ENCODE measurements at regions not wholly inside any gene's neighbourhood (a gene's known extent, or its start where the extent isn't known, plus 50 kb on each side); places are given as distances from the start of the nearest gene placed in this dataset.

DNA sequence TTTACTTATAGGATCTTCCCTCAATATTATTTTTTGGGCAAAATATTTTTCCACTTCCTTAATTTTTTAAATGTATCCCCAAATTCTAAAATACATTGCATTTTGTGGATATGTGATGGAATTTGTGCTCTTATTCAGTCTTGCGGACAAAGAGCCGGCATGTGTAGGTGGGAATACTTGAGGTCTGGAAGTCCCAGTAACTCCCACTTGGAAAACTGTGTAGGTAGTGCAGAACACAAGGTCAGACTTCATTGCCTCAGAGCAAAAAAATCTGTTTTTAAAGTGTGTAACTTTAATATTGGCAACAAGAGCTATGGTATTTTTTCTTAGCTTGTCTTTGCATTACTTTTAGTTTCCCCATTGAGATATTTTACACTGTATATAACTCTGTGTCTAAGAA is 68.5 kb upstream of the SEMA3A start:
- Histone ChIP-seq H3K4me3 (ENCODE audit: low read length) (no peak overlapping the region), H3K27ac (ENCODE audit: low read length) (no peak overlapping the region), H3K9me3 (ENCODE audit: insufficient read depth, low read depth, low read length) (no peaks in the 10 kb centered on the region), H3K9ac (ENCODE audit: low read depth, low read length) (no peak overlapping the region), H3K27me3 (ENCODE audit: insufficient read depth, low read length) (no peaks in the 10 kb centered on the region), H3K4me1 (ENCODE audit: insufficient read depth, low read length) (no peaks in the 10 kb centered on the region), H3K36me3 (ENCODE audit: insufficient read depth, low read depth, low read length) (no peaks in the 10 kb centered on the region)

DNA sequence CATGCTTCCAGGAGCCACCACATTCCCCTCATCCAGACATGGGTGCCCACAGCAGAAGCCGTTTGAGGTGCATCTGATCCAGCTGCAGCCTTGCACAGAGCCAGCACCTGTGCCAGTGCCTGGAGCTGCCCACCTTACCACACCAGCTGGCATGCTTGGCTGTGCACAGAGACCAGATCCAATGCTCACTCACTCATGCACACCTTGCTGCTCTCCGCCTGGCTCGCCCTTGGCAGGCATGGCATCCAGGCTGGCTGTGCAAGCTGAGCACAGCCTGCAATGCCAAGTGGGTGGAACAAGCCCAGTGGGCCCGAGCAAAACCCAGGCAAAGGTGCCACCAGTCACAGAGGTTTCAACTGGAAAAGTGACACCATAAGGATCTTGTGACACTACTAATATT is 66.9 kb upstream of the SEMA3A start:
- Histone ChIP-seq H3K36me3 (ENCODE audit: insufficient read depth, low read depth, low read length) (no peaks in the 10 kb centered on the region), H3K4me3 (ENCODE audit: low read length) (no peak overlapping the region), H3K9ac (ENCODE audit: low read depth, low read length) (no peak overlapping the region), H3K27ac (ENCODE audit: low read length) (no peak overlapping the region), H3K4me1 (ENCODE audit: insufficient read depth, low read length) (no peaks in the 10 kb centered on the region), H3K9me3 (ENCODE audit: insufficient read depth, low read depth, low read length) (no peaks in the 10 kb centered on the region), H3K27me3 (ENCODE audit: insufficient read depth, low read length) (no peaks in the 10 kb centered on the region)

DNA sequence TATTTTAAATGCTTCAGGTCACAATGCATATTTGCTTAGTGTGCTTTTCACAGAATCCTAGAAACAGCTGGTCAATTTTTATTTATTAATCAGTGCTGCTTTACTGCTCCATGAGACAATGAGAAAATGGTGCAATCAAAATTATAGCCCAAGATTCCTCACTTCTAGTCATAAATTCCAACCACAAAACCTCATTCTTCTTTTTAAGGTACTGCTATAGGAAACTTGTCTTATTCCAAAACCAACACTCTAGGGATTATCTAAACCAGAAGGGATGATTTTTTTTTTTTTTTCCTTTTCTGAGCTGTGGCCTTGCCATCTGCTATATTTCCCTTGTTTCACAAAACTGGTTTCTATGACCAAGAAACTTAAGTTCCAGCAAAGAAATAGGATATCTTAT is 64.0 kb upstream of the SEMA3A start:
- H3K9me3 ChIP-seq (ENCODE audit: insufficient read depth, low read depth, low read length) = no peaks in the 10 kb centered on the region
- no peak overlapping the region for H3K9ac ChIP-seq (ENCODE audit: low read depth, low read length)
- no peak overlapping the region for H3K27ac ChIP-seq (ENCODE audit: low read length)
- no peaks in the 10 kb centered on the region for H3K4me1 ChIP-seq (ENCODE audit: insufficient read depth, low read length)
- no peaks in the 10 kb centered on the region for H3K27me3 ChIP-seq (ENCODE audit: insufficient read depth, low read length)
- H3K36me3 ChIP-seq (ENCODE audit: insufficient read depth, low read depth, low read length) = no peaks in the 10 kb centered on the region
- no peak overlapping the region for H3K4me3 ChIP-seq (ENCODE audit: low read length)

DNA sequence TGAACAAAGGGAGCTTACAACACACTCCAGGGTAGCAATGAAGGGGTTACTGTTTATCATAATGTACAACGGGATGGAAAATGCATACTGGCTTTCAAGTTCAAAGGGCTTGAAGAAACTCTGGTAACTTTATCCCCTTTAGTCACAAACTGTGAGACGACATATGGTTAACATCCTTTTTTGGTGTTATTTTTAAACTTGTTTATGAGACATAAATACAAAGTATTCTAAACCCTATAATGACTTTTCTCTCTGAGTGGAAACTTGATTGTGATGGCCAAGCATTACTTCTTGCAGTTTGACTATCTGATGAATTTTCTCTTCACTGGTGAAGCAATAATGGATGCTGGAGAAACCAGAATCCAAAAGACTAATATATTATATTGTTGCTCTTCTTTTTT is 62.0 kb upstream of the SEMA3A start:
- Histone ChIP-seq H3K4me1 (ENCODE audit: insufficient read depth, low read length) (peaks cover 3% of the 10 kb centered on the region), H3K27me3 (ENCODE audit: insufficient read depth, low read length) (no peaks in the 10 kb centered on the region), H3K9ac (ENCODE audit: low read depth, low read length) (no peak overlapping the region), H3K27ac (ENCODE audit: low read length) (no peak overlapping the region), H3K4me3 (ENCODE audit: low read length) (no peak overlapping the region), H3K9me3 (ENCODE audit: insufficient read depth, low read depth, low read length) (no peaks in the 10 kb centered on the region), H3K36me3 (ENCODE audit: insufficient read depth, low read depth, low read length) (no peaks in the 10 kb centered on the region)

DNA sequence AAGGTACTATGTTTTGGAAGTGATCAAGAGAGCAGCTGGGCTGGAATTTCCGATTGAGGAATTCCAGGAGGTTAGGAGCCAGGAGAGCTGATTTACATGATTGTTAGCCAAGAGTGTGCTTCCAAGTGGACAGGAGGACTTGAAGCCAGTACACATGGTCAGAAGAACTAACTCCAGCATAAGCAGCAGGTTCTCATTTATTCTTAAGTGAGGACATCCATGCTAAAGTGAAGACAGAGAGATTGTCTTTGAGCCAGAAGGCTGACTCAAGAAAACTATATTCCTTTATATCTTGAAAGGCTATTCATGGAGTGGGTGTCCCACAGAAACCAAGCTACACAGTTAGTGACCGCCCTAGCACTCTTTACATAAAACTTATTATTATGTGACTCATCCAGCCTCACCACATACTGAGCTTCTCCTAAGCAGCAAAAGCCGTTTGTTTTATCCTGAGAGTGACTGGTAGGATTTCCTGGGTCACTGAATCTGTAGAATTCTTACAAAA is 56.7 kb upstream of the SEMA3A start:
- no peak overlapping the region for H3K4me3 ChIP-seq (ENCODE audit: low read length)
- no peaks in the 10 kb centered on the region for H3K36me3 ChIP-seq (ENCODE audit: insufficient read depth, low read depth, low read length)
- H3K27me3 ChIP-seq (ENCODE audit: insufficient read depth, low read length) = no peaks in the 10 kb centered on the region
- H3K4me1 ChIP-seq (ENCODE audit: insufficient read depth, low read length) = peaks cover 17% of the 10 kb centered on the region
- H3K9ac ChIP-seq (ENCODE audit: low read depth, low read length) = no peak overlapping the region
- H3K9me3 ChIP-seq (ENCODE audit: insufficient read depth, low read depth, low read length) = no peaks in the 10 kb centered on the region
- H3K27ac ChIP-seq (ENCODE audit: low read length) = no peak overlapping the region

DNA sequence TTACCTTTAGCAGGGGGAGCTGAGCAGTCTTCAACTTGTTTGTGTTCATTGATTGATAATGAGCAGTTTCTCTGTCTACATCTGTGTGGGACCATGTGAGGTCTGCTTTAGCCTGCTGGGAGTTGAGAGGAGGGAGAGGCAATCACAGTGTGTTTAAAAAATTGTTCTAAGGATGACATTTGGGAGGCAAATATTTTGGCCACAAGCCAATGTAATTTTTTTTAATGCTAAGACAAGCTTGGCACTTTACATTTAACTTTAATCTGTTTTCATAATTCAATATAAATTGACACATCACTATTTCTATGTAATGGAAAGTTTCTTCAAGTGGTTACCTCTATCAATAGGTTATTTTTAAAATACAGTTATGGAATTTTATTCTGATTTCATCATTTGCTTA is 55.9 kb upstream of the SEMA3A start:
- H3K27me3 ChIP-seq (ENCODE audit: insufficient read depth, low read length) = no peaks in the 10 kb centered on the region
- H3K9ac ChIP-seq (ENCODE audit: low read depth, low read length) = no peak overlapping the region
- no peak overlapping the region for H3K27ac ChIP-seq (ENCODE audit: low read length)
- H3K36me3 ChIP-seq (ENCODE audit: insufficient read depth, low read depth, low read length) = no peaks in the 10 kb centered on the region
- H3K9me3 ChIP-seq (ENCODE audit: insufficient read depth, low read depth, low read length) = peaks cover 6% of the 10 kb centered on the region
- H3K4me3 ChIP-seq (ENCODE audit: low read length) = no peak overlapping the region
- H3K4me1 ChIP-seq (ENCODE audit: insufficient read depth, low read length) = peaks cover 17% of the 10 kb centered on the region

DNA sequence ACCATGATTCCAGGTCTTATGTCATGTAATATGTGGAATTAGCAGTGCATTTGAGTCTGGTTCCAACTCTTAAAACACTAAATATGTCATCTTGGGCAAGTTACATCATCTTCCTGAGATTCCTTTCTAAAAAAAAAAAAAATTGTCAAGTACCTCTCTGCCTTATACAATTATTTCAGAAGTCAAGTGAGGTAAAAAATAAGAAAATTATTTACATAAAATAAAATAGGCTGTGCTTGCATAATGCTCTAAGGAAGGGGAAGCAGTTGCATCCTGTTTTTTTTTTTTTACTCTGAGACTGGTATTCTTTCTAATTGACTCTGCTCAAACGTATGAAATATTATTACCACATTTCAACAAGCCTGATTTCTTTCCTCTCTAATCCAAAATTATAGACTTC is 55.1 kb upstream of the SEMA3A start:
- Histone ChIP-seq H3K4me1 (ENCODE audit: insufficient read depth, low read length) (peaks cover 17% of the 10 kb centered on the region), H3K9me3 (ENCODE audit: insufficient read depth, low read depth, low read length) (peaks cover 14% of the 10 kb centered on the region), H3K4me3 (ENCODE audit: low read length) (no peak overlapping the region), H3K27ac (ENCODE audit: low read length) (no peak overlapping the region), H3K9ac (ENCODE audit: low read depth, low read length) (no peak overlapping the region), H3K36me3 (ENCODE audit: insufficient read depth, low read depth, low read length) (no peaks in the 10 kb centered on the region), H3K27me3 (ENCODE audit: insufficient read depth, low read length) (no peaks in the 10 kb centered on the region)

DNA sequence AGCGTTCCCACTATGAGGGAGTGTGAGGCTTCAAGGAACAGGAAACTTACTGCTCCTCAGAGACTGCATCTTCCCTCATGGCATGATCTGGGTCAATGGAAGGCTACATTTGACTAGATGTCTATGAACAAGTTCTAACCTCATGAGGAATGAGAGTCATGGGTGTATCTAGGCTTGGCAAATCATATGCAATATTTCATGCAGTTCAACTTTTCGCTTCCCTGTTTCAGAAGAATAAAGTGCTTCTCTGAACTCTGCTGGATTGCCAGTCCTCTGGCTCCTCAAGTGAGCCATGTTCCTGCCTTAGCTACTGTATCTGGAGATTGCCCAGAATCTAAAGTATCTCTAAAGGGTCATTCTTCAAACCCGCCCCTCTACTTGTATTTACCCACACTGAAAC is 54.3 kb upstream of the SEMA3A start:
- Histone ChIP-seq H3K4me3 (ENCODE audit: low read length) (no peak overlapping the region), H3K9ac (ENCODE audit: low read depth, low read length) (no peak overlapping the region), H3K27me3 (ENCODE audit: insufficient read depth, low read length) (no peaks in the 10 kb centered on the region), H3K36me3 (ENCODE audit: insufficient read depth, low read depth, low read length) (no peaks in the 10 kb centered on the region), H3K9me3 (ENCODE audit: insufficient read depth, low read depth, low read length) (peaks cover 18% of the 10 kb centered on the region), H3K4me1 (ENCODE audit: insufficient read depth, low read length) (peaks cover 17% of the 10 kb centered on the region), H3K27ac (ENCODE audit: low read length) (no peak overlapping the region)

DNA sequence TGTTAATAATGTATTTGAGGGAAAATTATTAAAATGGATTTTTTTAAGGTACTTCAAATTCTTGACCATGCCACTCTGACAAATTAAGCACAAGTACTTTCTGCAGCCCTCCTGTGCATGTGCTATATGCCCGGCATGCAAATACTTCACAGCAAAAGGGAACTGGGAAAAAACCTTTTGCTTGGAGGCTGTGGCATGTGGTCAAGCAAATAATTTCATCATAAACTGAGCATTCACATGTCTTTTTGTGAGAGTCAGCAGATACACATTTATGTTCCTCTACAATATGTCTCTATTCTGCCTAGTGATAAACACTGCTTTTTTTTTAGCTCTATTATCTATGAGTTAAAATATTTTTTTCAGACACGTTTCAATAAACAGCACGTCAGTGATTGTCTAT is 53.7 kb upstream of the SEMA3A start:
- Histone ChIP-seq H3K4me1 (ENCODE audit: insufficient read depth, low read length) (peaks cover 17% of the 10 kb centered on the region), H3K9ac (ENCODE audit: low read depth, low read length) (no peak overlapping the region), H3K9me3 (ENCODE audit: insufficient read depth, low read depth, low read length) (peaks cover 21% of the 10 kb centered on the region), H3K4me3 (ENCODE audit: low read length) (no peak overlapping the region), H3K36me3 (ENCODE audit: insufficient read depth, low read depth, low read length) (no peaks in the 10 kb centered on the region), H3K27me3 (ENCODE audit: insufficient read depth, low read length) (no peaks in the 10 kb centered on the region), H3K27ac (ENCODE audit: low read length) (no peak overlapping the region)

DNA sequence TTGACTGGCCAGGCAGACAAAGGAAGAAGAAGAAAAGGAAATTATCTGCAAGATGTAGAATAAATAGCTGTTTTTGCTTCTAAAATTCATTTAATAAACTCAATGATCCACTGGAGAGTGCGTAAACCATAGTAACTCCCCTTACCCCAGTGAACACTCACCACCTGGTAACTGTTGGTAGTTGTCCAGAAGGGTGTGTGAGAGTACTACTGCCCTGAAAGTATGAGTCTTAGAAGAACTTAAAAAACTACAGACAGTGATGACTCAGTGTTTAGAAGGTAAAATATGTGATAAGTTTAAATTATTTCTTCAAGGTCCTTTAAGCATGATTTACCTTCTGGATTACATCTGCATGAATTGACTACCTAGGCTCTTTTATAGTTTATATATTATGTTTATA is 53.0 kb upstream of the SEMA3A start:
- H3K9me3 ChIP-seq (ENCODE audit: insufficient read depth, low read depth, low read length) = peaks cover 21% of the 10 kb centered on the region
- no peak overlapping the region for H3K9ac ChIP-seq (ENCODE audit: low read depth, low read length)
- no peaks in the 10 kb centered on the region for H3K27me3 ChIP-seq (ENCODE audit: insufficient read depth, low read length)
- H3K36me3 ChIP-seq (ENCODE audit: insufficient read depth, low read depth, low read length) = no peaks in the 10 kb centered on the region
- peaks cover 17% of the 10 kb centered on the region for H3K4me1 ChIP-seq (ENCODE audit: insufficient read depth, low read length)
- no peak overlapping the region for H3K4me3 ChIP-seq (ENCODE audit: low read length)
- no peak overlapping the region for H3K27ac ChIP-seq (ENCODE audit: low read length)

DNA sequence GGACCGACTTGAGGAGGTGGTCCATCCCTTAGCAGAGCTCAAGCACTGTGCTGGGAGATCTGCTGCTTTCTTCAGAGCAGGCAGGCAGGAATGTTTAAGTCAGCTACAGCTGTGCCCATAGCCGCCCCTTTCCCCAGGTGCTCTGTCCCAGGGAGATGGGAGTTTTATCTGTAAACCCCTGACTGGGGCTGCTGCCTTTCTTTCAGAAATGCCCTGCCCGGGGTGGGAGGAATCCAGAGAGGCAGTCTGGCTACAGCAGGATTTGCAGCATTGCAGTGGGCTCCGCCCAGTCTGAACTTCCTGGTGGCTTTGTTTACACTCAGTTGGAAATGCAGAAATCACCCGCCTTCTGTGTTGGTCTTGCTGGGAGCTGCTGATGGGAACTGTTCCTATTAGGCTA is 51.2 kb upstream of the SEMA3A start:
- Histone ChIP-seq H3K9me3 (ENCODE audit: insufficient read depth, low read depth, low read length) (peaks cover 21% of the 10 kb centered on the region), H3K4me1 (ENCODE audit: insufficient read depth, low read length) (peaks cover 7% of the 10 kb centered on the region; the same call in 1 of the 2 replicates), H3K9ac (ENCODE audit: low read depth, low read length) (no peak overlapping the region), H3K27me3 (ENCODE audit: insufficient read depth, low read length) (no peaks in the 10 kb centered on the region), H3K4me3 (ENCODE audit: low read length) (no peak overlapping the region), H3K27ac (ENCODE audit: low read length) (no peak overlapping the region), H3K36me3 (ENCODE audit: insufficient read depth, low read depth, low read length) (no peaks in the 10 kb centered on the region)

Measured in iPS-20b (cell line).